ENCODE measurements at regions not wholly inside any gene's neighbourhood (a gene's known extent, or its start where the extent isn't known, plus 50 kb on each side); places are given as distances from the start of the nearest gene placed in this dataset.

- Histone ChIP-seq H3K4me1 (ENCODE audit: control insufficient read depth in 1 of 2, insufficient read depth in 2 of 2, low read length in 2 of 2) (no peaks in the 10 kb centered on the region), H3K9me2 (ENCODE audit: insufficient read depth) (0 out of 2 replicates have a peak, but pooled peaks cover 4% of the 10 kb centered on the region), H3K9ac (ENCODE audit: low read length) (no peak overlapping the region), H4K20me1 (ENCODE audit: insufficient read depth) (no peaks in the 10 kb centered on the region), H3K79me2 (ENCODE audit: insufficient read depth, low read length) (no peaks in the 10 kb centered on the region), H3K27ac (ENCODE audit: low read depth, low read length) (no peak overlapping the region), H3K27me3 (ENCODE audit: insufficient read depth, low read length) (no peaks in the 10 kb centered on the region), H3K9me3 (ENCODE audit: control insufficient read depth in 1 of 2, insufficient read depth in 1 of 2, low read depth in 1 of 2, low read length in 2 of 2) (no peaks in the 10 kb centered on the region; a peak in 1 of 4 replicates), H2AFZ (ENCODE audit: low read depth, low read length, poor library complexity, severe bottlenecking) (no peak overlapping the region), H3K36me3 (ENCODE audit: control insufficient read depth in 1 of 2, insufficient read depth in 2 of 2, low read length in 2 of 2) (no peaks in the 10 kb centered on the region), H3K4me2 (ENCODE audit: low read length) (no peak overlapping the region), H3K4me3 (replicated peaks in 1 of 2; ENCODE audit: low read depth in 1 of 2, low read length in 2 of 2) (no peak overlapping the region)
- intact Hi-C loops (cut with micrococcal nuclease), result no loop called here
- POLR2A ChIA-PET, result no interaction called here
- no peak for ATAC-seq
- BruUV-seq (replicated peaks), result no TSS peak
- no peak for DNase-seq (ENCODE audit: low read depth, low spot score)
- CTCF ChIA-PET, result no interaction called here
- no peak for TF ChIP-seq ZFX (IDR thresholded peaks at IDR 0.05)
- RAD21 ChIA-PET (ENCODE audit: low non-redundant PET in 1 of 2, low total read pairs in 2 of 2, uncharacterized antibody in 2 of 2, unreplicated experiment in 2 of 2), result no interaction called here
These were observed 674.4 kb downstream of the PRR16 start for GRCh38 chr5:121138495-121138907.

GRCh38 chr5:121138952-121139351 lies 674.9 kb downstream of the PRR16 start:
- no peaks in the 10 kb centered on the region for H3K79me2 ChIP-seq (ENCODE audit: insufficient read depth, low read length)
- ChIA-PET POLR2A (no interaction called here), CTCF (no interaction called here), RAD21 (ENCODE audit: low non-redundant PET in 1 of 2, low total read pairs in 2 of 2, uncharacterized antibody in 2 of 2, unreplicated experiment in 2 of 2) (no interaction called here)
- H3K4me1 ChIP-seq (ENCODE audit: control insufficient read depth in 1 of 2, insufficient read depth in 2 of 2, low read length in 2 of 2), result no peaks in the 10 kb centered on the region
- no peak overlapping the region for H2AFZ ChIP-seq (ENCODE audit: low read depth, low read length, poor library complexity, severe bottlenecking)
- no peak for DNase-seq (ENCODE audit: low read depth, low spot score)
- intact Hi-C loops (cut with micrococcal nuclease), result no loop called here
- TF ChIP-seq ATF3 (IDR thresholded peaks at IDR 0.05) (no peak), SIN3A (IDR thresholded peaks at IDR 0.05; ENCODE audit: low read depth) (no peak), EGR1 (IDR thresholded peaks at IDR 0.05; ENCODE audit: low read depth) (no peak), POLR2A (IDR thresholded peaks at IDR 0.05; ENCODE audit: borderline replicate concordance, extremely low read depth, insufficient read depth, insufficient read length) (no peak), YY1 (IDR thresholded peaks at IDR 0.05; ENCODE audit: extremely low read depth, insufficient replicate concordance, low read depth, low read length) (no peak), JUND (IDR thresholded peaks at IDR 0.05) (no peak)
- H4K20me1 ChIP-seq (ENCODE audit: insufficient read depth), result no peaks in the 10 kb centered on the region
- no peak overlapping the region for H3K27ac ChIP-seq (ENCODE audit: low read depth, low read length)
- no peak for ATAC-seq
- H3K4me3 ChIP-seq (replicated peaks in 1 of 2; ENCODE audit: low read depth in 1 of 2, low read length in 2 of 2), result no peak overlapping the region
- no peaks in the 10 kb centered on the region for H3K27me3 ChIP-seq (ENCODE audit: insufficient read depth, low read length)
- H3K9ac ChIP-seq (ENCODE audit: low read length), result no peak overlapping the region
- H3K4me2 ChIP-seq (ENCODE audit: low read length), result no peak overlapping the region
- 0 out of 2 replicates have a peak, but pooled peaks cover 4% of the 10 kb centered on the region for H3K9me2 ChIP-seq (ENCODE audit: insufficient read depth)
- no TSS peak for BruUV-seq (replicated peaks)
- no peaks in the 10 kb centered on the region for H3K36me3 ChIP-seq (ENCODE audit: control insufficient read depth in 1 of 2, insufficient read depth in 2 of 2, low read length in 2 of 2)
- H3K9me3 ChIP-seq (ENCODE audit: control insufficient read depth in 1 of 2, insufficient read depth in 1 of 2, low read depth in 1 of 2, low read length in 2 of 2), result no peaks in the 10 kb centered on the region; a peak in 1 of 4 replicates

Measured in HCT116 (cell line).